HG03342 (cell line): ENCODE measurements at regions not wholly inside any gene's neighbourhood (a gene's known extent, or its start where the extent isn't known, plus 50 kb on each side); places are given as distances from the start of the nearest gene placed in this dataset.

Experiments used
- ATAC-seq: cut with Tn5 transposase; IDR thresholded peaks from one replicate; pipeline ENCODE4 v1.9.1; 2021; ENCODE audit warnings: mild to moderate bottlenecking, moderate library complexity; ENCODE audit not compliant: unreplicated experiment

DNA sequence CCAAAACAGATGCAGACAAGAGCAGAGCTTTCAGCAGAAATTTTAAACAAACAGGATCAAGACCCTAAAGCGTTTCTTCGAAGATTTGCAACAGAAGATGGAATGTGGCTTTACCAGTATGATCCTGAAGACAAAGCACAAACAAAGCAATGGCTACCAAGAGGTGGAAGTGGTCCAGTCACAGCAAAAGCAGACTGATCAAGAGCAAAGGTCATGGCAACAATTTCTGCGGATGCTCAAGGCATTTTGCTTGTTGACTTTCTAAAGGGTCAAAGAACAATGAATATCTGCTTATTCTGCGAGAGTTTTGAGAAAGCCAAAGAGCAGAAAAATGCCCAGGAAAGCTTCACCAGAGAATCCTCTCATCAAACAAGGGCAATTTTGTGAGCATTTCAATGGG, 130.4 kb downstream of the MBL2 start:
- ATAC-seq, result no peak

DNA sequence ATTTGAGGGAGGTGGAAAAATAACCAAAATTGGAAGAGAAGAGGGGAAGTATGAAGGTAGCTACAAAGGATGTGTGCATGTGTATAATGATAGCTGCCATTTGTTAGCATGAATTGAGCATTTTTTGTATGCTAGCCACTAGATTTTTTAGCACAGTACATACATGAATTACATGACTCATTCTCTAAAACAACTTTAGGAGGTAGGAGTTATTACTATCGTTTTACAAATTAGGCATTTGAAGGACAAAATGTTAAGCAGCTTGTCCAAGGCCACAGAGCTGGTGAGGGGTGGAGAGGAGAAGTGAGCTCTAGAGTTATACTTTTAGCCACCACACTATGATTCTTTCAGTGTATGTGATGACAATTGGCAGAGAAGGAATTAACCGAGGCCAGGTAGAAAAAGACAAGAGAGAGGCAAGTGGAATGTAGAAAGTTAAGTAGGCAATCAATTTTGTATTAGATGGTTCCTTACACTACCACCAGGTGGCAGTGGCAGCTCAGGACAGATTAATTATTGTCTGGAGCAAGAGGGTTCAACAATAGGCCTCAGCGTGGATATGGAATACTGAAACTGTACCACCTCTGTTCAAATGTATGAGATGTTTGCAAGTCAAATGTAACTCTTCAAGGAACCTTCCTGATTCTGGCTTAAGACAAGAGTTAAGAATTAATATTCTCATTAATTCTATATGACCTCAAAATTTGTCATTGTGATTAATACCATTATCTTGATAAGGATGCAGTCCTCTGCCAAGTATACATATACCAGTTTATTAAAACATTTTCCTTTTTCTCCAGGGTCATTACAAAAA, 128.0 kb downstream of the MBL2 start:
- ATAC-seq, result peak; percentile 94

DNA sequence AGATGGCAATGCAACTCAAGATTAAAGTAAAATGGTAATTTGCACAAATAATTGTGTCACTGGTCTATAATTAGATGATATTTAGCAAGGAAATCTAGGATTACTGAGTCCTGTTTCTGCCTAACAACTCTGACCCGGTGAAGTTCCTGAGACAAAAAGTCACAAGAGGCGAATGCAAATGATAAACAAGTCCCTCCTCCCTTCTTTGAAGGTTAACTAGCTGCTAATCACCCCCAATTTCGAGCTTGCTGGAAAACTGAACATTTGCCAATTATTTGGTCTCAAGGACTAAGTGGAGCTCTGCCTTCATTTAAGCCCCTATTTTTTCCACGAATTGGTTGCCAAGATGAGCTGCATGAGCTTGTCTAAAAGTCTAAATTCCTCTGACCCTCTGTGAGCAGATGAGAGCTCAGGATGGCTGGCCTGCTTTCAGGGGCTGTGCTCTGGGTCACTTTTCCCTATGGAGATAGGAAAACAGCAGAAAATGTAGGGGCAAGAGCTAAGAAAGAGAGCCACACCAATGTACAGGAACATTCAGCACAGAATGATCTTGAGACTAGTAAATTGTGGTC, 127.3 kb downstream of the MBL2 start:
- no peak for ATAC-seq

- no peak for ATAC-seq
These were observed 123.1 kb downstream of the MBL2 start for GRCh38 chr10:52649511-52649910.

DNA sequence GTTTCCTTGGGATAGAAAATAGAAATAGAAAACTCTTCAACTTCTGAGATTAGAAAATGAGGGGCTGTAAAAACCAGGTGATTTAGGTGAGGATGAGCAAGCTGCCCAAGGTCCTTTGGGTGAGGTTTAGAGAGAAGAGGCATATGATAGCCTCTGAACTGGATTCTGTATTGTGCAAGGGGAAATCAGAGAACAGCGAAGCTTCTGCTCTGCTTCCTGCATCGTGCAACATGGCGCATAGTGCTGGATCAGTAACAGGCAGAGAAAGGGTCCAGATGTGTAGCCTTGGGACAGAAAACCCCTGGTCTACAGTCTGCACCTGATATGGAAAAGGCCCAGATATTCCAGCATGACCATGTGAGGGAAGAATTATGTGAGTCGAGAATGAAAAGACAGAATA, 121.7 kb downstream of the MBL2 start:
- no peak for ATAC-seq

GRCh38 chr10:52651293-52651692, 121.3 kb downstream of the MBL2 start:
- ATAC-seq, result no peak

DNA sequence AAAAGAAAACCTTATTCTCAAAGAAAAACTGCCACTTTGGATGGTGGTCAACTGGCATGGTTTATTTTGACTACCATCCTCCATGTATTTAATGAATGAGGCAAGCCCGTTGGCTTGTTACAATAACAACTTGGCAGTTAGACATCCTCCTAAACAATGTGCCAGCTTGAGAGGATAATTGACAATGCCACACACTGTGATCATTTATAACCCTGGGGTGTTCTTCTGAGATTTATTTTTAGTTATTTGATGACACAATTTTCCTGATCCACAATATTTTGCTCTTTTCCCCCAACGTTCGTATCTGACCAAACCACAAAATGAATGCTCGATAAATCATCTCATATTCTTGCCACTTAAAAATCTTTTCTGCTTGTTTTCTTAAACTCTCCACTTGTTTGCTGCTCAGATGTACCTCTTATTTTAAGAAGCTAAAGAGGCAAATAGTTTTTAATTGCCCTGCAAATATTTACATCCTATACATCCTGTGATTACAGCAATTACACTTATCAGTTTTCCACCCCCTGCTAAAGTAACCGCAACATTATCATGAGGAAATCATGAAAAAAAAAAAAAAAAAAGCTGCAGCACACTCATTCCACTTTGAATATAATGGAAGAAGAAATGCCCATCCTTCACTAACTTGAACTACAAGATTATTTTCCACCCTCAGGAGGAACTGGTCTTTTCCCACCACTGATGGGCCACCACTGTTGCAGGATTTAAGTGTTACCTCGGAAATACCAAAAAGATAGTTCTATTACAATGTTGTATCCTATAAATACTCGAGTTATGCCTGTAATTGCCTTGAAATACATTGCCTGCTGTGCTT, 119.9 kb downstream of the MBL2 start:
- ATAC-seq, result no peak

- no peak for ATAC-seq
These were observed 119.2 kb downstream of the MBL2 start for GRCh38 chr10:52653263-52653909.

DNA sequence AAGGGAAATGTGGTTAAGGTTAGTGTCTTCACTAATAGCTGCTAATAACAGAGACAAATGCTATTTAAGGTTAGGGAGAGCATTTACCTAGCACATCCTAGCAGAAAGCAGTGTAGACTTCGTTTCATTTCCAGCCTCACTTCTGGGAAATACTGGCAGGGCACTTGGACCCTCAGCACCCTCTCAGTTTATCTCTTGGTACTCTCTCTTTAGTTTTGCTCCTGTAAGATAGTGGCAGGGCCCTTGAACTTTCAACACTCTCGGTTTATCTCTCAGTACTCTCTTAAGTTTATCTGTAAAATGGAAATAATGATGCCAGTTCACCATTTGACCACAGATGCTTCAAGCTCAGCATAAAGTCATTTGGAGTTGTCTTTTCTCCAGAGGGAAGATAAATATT, 118.4 kb downstream of the MBL2 start:
- no peak for ATAC-seq

DNA sequence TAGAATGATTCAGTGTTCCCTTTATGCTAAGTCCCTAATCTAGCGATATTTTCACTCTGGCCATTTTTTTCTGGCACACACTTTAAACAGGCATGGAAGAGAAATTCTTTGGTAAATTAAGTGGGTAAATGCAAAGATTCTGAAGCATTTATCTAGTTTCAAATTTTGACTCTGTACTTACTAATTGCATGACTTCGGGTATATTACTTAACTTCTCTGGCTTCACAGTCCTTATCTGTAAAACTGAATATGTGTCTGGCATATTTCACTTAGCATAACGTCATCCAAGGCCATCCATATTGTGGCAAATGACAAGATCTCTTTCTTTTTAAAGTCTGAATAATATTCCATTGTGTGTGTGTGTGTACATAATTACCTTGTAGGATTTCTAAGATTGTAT, 114.5 kb downstream of the MBL2 start:
- ATAC-seq, result no peak

GRCh38 chr10:52659085-52659484, 113.5 kb downstream of the MBL2 start:
- ATAC-seq, result no peak

- ATAC-seq, result no peak
These were observed 110.3 kb downstream of the MBL2 start for GRCh38 chr10:52662256-52662655.

GRCh38 chr10:52663161-52663560, 109.4 kb downstream of the MBL2 start:
- no peak for ATAC-seq

GRCh38 chr10:52664629-52665028, 108.0 kb downstream of the MBL2 start:
- ATAC-seq, result no peak

DNA sequence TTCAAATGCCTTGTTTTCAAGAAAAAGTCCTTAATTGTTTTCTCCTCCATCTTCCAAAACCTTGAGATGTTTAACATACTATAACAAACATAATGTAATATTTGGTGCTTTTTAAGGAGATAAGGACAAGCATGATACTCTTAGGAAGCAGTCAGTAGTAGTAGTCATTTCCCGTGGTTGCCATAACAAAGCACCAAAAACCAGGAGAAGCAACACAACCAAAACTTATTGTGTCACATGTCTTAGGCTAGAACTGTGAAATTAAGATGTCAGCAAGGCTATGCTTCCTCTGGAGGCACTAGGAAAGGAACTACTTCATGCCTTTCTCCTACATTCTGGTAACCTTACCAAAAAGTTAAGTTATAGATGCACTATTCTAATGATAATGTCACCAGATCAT, 106.8 kb downstream of the MBL2 start:
- no peak for ATAC-seq

DNA sequence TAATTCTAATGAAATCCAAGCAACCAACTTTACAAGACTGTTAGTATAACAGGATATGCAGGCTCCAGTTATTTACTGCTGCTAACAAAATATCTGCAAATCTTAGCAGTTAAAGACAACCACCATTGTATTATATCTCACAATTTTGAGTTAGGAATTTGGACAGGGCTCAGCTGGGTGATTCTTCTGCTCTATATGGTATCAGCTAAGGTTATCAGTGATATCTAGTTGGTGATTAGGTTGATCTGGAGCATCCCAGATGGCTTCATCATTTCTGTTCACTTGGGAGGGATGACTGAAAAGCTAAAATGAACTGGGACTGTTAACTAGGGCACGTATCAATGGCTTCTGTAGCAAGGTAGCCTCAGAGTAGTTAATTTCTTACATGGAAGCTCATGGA, 105.7 kb downstream of the MBL2 start:
- ATAC-seq, result no peak

DNA sequence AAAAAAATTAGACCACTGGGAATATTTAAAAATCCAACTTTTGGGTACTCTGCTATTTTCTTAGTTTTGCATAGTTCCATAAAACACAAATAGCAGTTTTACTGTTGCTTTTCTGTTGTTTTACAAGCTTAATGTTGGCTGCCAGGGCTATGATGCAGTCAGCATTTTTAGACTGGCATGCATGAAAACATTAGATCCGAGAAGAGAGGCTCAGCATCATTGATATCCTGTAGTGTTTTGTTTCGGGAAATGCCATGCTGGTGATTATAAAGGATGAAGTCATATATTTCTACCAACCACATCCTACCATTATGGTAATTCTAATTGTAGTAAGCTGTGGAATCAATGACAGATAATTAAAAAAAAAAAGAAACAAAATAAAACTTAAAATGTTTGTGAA, 104.6 kb downstream of the MBL2 start:
- no peak for ATAC-seq

GRCh38 chr10:52672880-52673279, 99.7 kb downstream of the MBL2 start:
- no peak for ATAC-seq

DNA sequence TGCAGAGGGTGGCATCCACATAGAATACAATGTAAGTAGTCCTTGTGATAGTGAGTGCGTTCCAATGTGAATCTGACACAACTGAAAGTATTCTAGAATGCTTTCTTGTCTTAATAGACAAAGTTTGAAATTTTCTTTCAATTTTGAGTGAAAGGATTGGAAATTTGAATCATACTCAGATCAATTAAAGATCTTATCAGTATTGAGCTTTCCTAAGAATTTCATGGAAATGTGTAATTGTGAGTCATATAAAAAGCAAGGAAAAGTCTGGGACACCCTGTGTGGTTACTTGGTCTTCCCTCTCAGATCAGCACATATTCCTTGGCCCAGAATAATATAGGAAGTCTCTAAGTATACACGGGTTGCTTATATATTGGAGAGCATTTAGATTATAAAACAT, 99.1 kb downstream of the MBL2 start:
- ATAC-seq, result no peak

GRCh38 chr10:52674474-52674873, 98.1 kb downstream of the MBL2 start:
- no peak for ATAC-seq

DNA sequence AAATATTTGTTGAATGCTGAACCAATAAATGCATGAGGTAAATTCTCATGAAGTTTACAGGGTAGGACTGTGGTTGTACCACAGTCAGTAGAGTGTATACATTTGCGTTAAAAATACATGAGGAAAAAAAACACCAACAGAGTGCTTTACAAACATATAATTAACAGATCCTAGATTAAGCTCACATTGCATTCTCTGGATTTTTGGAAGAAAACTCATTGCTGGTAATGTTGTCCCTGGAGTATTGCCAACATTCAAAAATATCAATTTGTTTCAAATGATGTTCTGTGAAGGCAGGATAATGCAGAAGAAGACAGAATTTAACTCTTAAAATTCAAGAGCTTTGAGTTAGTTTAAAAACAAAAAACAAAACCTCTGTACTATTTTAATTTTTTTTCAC, 95.5 kb downstream of the MBL2 start:
- no peak for ATAC-seq
